ENCODE measurements at regions not wholly inside any gene's neighbourhood (a gene's known extent, or its start where the extent isn't known, plus 50 kb on each side); places are given as distances from the start of the nearest gene placed in this dataset.
"Not testable (repeated sequence)": the region's sequence is repeated elsewhere in the genome, so short reads cannot be mapped to it uniquely, and the experiment has no call there.

DNA sequence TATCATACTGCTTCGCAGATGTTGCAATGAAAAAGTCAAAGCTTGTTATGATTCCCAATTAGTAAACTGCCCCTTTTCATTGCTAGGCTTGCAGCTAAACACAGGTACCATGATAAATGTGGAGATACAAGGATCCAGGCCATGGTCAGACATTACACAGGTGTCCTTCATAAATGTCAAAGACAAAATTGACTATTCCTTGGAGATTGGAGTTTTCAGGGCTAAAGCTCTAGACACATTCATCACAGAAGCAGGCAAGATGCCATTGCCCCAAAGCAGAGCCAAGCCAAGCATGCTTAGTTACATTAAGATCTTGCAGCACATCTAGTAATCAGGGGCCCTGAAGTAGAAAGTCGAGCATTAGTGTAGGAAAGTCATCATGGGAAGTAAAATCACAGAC lies 111.3 kb upstream of the INTU start:
- H3K9me3 ChIP-seq, result no peaks in the 10 kb centered on the region

DNA sequence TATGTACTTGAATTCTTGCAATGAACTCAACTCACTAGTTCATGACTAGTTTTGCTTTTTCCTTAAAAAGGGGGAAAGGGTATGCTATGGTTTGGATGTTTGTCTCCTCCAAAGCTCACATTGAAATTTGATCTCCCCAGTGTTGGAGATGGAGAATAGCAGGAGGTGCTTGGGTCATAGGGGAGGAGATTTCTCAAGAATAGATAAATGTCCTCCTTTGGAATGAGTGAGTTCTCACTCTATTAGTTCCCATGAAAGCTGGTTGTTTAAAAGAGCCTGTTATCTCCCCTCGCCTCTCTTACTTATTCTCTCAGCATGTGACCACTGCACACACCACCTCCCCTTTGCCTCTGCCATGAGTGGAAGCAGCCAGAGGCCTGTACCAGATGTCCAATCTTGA lies 109.4 kb upstream of the INTU start:
- peaks cover 0 to 4% (median 0%) of the 10 kb centered on the region in 7 donors for H3K27me3 ChIP-seq (replicated peaks in 1 of 7)
- H3K27ac ChIP-seq, result no peak overlapping the region
- no peak for DNase-seq
- no peaks in the 10 kb centered on the region for H3K4me1 ChIP-seq
- WGBS, 5 donors, result 75 to 90% (median 80%) methylated on average over 1 of the region's 1 CpG
- intact Hi-C loops (cut with DNase I; ENCODE audit: low total_unique reads), result no loop called here
- TF ChIP-seq POLR2A (IDR thresholded peaks at IDR 0.05), result no peak
- TF ChIP-seq POLR2AphosphoS5 (IDR thresholded peaks at IDR 0.05), result no peak
- TF ChIP-seq, protein P1, sequence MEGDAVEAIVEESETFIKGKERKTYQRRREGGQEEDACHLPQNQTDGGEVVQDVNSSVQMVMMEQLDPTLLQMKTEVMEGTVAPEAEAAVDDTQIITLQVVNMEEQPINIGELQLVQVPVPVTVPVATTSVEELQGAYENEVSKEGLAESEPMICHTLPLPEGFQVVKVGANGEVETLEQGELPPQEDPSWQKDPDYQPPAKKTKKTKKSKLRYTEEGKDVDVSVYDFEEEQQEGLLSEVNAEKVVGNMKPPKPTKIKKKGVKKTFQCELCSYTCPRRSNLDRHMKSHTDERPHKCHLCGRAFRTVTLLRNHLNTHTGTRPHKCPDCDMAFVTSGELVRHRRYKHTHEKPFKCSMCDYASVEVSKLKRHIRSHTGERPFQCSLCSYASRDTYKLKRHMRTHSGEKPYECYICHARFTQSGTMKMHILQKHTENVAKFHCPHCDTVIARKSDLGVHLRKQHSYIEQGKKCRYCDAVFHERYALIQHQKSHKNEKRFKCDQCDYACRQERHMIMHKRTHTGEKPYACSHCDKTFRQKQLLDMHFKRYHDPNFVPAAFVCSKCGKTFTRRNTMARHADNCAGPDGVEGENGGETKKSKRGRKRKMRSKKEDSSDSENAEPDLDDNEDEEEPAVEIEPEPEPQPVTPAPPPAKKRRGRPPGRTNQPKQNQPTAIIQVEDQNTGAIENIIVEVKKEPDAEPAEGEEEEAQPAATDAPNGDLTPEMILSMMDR (IDR thresholded peaks at IDR 0.05 in 8 of 11, conservative IDR thresholded peaks at IDR 0.05 in 3 of 11), result no peak
- H3K9me3 ChIP-seq, result no peaks in the 10 kb centered on the region
- no peak overlapping the region for H3K4me3 ChIP-seq
- no peaks in the 10 kb centered on the region for H3K36me3 ChIP-seq

More for the DNA sequence above, 111.3 kb upstream of the INTU start:
- Histone ChIP-seq H3K4me3 (no peak overlapping the region), H3K4me1 (no peaks in the 10 kb centered on the region), H3K36me3 (no peaks in the 10 kb centered on the region), H3K27me3 (replicated peaks in 1 of 7) (peaks cover 0 to 4% (median 0%) of the 10 kb centered on the region in 7 donors), H3K27ac (no peak overlapping the region)
- no peak for TF ChIP-seq POLR2AphosphoS5 (IDR thresholded peaks at IDR 0.05)
- TF ChIP-seq POLR2A (IDR thresholded peaks at IDR 0.05), result no peak
- TF ChIP-seq, protein P1 (IDR thresholded peaks at IDR 0.05 in 8 of 11, conservative IDR thresholded peaks at IDR 0.05 in 3 of 11), result no peak
- 76 to 87% (median 77%) methylated on average over 2 of the region's 2 CpGs for WGBS, 5 donors
- intact Hi-C loops (cut with DNase I; ENCODE audit: low total_unique reads), result no loop called here
- DNase-seq, result no peak

DNA sequence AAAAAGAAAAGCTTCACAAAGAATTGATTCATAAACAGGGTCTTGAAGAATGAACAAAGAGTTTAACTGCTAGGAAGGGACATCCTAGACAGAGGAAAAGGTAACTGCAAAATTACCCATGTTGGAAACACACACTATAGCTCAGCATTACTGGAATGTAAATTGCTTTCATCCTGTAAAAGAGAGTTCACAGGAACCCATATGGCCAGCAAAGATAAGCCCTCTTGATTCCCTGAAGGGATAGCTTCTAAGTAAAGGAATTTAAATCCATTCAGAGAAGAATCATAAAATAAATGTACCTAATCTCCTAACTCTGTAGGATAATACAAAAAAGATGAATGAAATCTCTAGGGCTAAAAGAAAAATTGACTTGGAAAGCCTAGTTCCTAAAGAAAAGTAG lies 107.1 kb upstream of the INTU start:
- TF ChIP-seq, protein P1 (IDR thresholded peaks at IDR 0.05 in 8 of 11, conservative IDR thresholded peaks at IDR 0.05 in 3 of 11), result no peak
- TF ChIP-seq POLR2A (IDR thresholded peaks at IDR 0.05) (no peak), POLR2AphosphoS5 (IDR thresholded peaks at IDR 0.05) (no peak)
- no peak overlapping the region for H3K4me3 ChIP-seq
- DNase-seq, result no peak
- H3K27me3 ChIP-seq (replicated peaks in 1 of 7), result no peaks in the 10 kb centered on the region
- no peaks in the 10 kb centered on the region for H3K4me1 ChIP-seq
- H3K9me3 ChIP-seq, result peaks cover 0 to 11% (median 6%) of the 10 kb centered on the region in 8 donors
- H3K27ac ChIP-seq, result no peak overlapping the region
- H3K36me3 ChIP-seq, result no peaks in the 10 kb centered on the region
- intact Hi-C loops (cut with DNase I; ENCODE audit: low total_unique reads), result no loop called here

DNA sequence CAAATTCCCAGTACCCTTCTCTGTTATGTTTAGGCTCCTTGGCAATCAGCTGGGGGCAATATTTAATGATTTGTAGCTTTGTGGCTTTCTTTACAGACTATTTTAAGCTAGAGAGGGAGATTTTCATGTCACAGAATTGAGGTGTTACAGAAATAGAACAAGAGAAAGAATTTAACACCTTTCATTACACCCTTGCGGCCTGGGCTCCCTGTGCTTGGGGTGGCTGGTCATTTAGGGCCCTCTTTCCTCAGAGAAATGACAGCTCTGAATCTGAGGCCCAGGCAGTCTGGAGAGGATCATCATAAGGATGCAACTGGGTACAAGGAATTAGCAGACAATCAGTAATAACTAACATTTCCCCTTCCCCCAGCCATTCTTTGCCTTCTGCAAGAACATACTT lies 104.5 kb upstream of the INTU start:
- no peak overlapping the region for H3K4me3 ChIP-seq
- DNase-seq, result no peak
- H3K27me3 ChIP-seq (replicated peaks in 1 of 7), result no peaks in the 10 kb centered on the region
- no peak for TF ChIP-seq POLR2A (IDR thresholded peaks at IDR 0.05)
- no peak for TF ChIP-seq POLR2AphosphoS5 (IDR thresholded peaks at IDR 0.05)
- TF ChIP-seq, protein P1 (IDR thresholded peaks at IDR 0.05 in 8 of 11, conservative IDR thresholded peaks at IDR 0.05 in 3 of 11), result no peak
- intact Hi-C loops (cut with DNase I; ENCODE audit: low total_unique reads), result no loop called here
- no peaks in the 10 kb centered on the region for H3K4me1 ChIP-seq
- H3K27ac ChIP-seq, result no peak overlapping the region
- peaks cover 0 to 11% (median 6%) of the 10 kb centered on the region in 8 donors for H3K9me3 ChIP-seq
- H3K36me3 ChIP-seq, result no peaks in the 10 kb centered on the region
- WGBS, 5 donors, result 80 to 95% (median 84%) methylated on average over 1 of the region's 1 CpG

DNA sequence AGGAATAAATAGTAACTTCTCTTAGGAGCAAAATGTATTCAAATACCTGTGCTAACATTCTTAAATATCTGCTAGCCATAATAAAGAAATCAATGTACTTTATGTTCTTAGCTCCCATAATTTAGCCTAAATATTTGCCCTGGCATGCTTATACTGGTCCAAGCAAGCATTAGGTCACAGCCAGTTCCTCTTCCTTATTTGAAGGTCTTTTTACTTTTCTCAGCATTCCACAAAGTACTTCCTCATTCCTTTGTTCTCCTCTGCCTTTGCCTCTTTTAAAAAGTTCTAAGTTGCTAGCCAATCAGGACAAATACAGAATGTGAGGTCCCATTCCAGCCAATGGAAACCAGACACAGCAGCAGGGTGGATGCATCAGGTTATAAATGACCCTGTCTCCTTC lies 102.9 kb upstream of the INTU start:
- intact Hi-C loops (cut with DNase I; ENCODE audit: low total_unique reads); H3K4me1 ChIP-seq; H3K36me3 ChIP-seq; DNase-seq; H3K27ac ChIP-seq; H3K4me3 ChIP-seq; H3K27me3 ChIP-seq (replicated peaks in 1 of 7): not testable (repeated sequence)
- H3K9me3 ChIP-seq, result peaks cover 0 to 11% (median 6%) of the 10 kb centered on the region in 8 donors

Measured in spleen (tissue), 11 donors.